Mammary epithelial cell (primary cell): ENCODE measurements at regions not wholly inside any gene's neighbourhood (a gene's known extent, or its start where the extent isn't known, plus 50 kb on each side); places are given as distances from the start of the nearest gene placed in this dataset.

ENCODE experiments used
- EZH2 ChIP-seq: IDR thresholded peaks from 2 replicates; pipeline ENCODE4 v1.6.1; 2012; ENCODE audit warnings: low read length, inconsistent platforms, borderline replicate concordance
- TF ChIP-seq, protein P1 (sequence below), 2 donors: IDR thresholded peaks in 1 of 2; conservative IDR thresholded peaks in 1 of 2; 2 replicates each; pipeline ENCODE4 v1.5.1; 2011 to 2012; ENCODE audit warnings: inconsistent platforms in 2 of 2, low read length in 2 of 2, mild to moderate bottlenecking in 2 of 2, control low read depth in 1 of 2, low read depth in 1 of 2; ENCODE audit not compliant: insufficient read depth in 1 of 2; ENCODE audit errors: extremely low read depth in 1 of 2

DNA sequence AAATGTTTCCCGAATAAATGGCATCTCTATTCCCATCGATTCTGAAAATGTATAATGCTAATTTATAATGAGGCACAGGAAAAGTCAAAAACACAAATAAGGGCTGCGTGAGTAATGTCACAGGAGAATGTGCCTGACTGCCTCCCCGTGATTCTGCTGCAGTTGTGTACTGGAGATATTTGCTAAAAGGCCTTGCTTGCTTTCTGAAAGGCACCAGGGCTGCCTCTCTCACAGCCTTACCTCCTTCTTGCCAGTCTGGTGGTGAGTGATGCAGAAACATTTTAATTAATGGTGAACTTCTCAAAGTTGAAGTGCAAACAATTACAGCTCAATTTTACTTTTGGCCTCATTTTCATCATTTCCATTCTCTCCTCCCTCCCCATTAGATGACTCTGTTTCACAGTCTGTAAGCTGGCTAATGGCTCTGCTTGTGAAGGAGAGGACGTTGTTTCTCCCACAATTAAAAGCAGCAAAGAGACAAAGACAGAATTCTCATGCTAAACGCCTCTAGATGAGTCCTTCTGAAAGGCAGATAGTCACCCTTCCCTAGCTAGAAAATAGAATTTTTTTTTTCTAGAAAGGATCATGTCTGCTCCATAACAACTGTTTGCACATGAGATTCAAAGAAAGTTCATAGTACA is 377.6 kb downstream of the MDFIC start:
- TF ChIP-seq, protein P1, sequence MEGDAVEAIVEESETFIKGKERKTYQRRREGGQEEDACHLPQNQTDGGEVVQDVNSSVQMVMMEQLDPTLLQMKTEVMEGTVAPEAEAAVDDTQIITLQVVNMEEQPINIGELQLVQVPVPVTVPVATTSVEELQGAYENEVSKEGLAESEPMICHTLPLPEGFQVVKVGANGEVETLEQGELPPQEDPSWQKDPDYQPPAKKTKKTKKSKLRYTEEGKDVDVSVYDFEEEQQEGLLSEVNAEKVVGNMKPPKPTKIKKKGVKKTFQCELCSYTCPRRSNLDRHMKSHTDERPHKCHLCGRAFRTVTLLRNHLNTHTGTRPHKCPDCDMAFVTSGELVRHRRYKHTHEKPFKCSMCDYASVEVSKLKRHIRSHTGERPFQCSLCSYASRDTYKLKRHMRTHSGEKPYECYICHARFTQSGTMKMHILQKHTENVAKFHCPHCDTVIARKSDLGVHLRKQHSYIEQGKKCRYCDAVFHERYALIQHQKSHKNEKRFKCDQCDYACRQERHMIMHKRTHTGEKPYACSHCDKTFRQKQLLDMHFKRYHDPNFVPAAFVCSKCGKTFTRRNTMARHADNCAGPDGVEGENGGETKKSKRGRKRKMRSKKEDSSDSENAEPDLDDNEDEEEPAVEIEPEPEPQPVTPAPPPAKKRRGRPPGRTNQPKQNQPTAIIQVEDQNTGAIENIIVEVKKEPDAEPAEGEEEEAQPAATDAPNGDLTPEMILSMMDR (conservative IDR thresholded peaks at IDR 0.05 in 1 of 2, IDR thresholded peaks at IDR 0.05 in 1 of 2; ENCODE audit: extremely low read depth in 1 of 2, insufficient read depth in 1 of 2, low read depth in 1 of 2, low read length in 2 of 2): no peak
- TF ChIP-seq EZH2: no peak
